SJCRH30 (cell line): ENCODE measurements at regions not wholly inside any gene's neighbourhood (a gene's known extent, or its start where the extent isn't known, plus 50 kb on each side); places are given as distances from the start of the nearest gene placed in this dataset.

Source experiments
- DNase-seq, 2 experiments: peaks; one replicate each; pipeline ENCODE4 v3.0.0-alpha.2; 2015 to 2020
- H3K27ac ChIP-seq: fragments of 250-450 bp; sonication (Bioruptor Pico); 2 replicates; pipeline ENCODE4 v1.5.1; 2020; ENCODE audit warnings: mild to moderate bottlenecking, moderate library complexity
- H3K27me3 ChIP-seq: fragments of 250-450 bp; sonication (Bioruptor Pico); 2 replicates; pipeline ENCODE4 v1.5.1; 2020; ENCODE audit warnings: mild to moderate bottlenecking, moderate library complexity
- H3K36me3 ChIP-seq: fragments of 250-450 bp; sonication (Bioruptor Pico); 2 replicates; pipeline ENCODE4 v1.5.1; 2020; ENCODE audit warnings: mild to moderate bottlenecking, moderate library complexity
- H3K4me1 ChIP-seq: fragments of 250-450 bp; sonication (Bioruptor Pico); 2 replicates; pipeline ENCODE4 v1.5.1; 2020; ENCODE audit warnings: mild to moderate bottlenecking, moderate library complexity
- H3K4me3 ChIP-seq: fragments of 250-450 bp; sonication (Bioruptor Pico); 2 replicates; pipeline ENCODE4 v1.5.1; 2020; ENCODE audit warnings: mild to moderate bottlenecking, moderate library complexity
- H3K9me3 ChIP-seq: fragments of 250-450 bp; sonication (Bioruptor Pico); replicated peaks from 2 replicates; pipeline ENCODE4 v1.5.1; 2020; ENCODE audit warnings: mild to moderate bottlenecking, moderate library complexity

- Histone ChIP-seq H3K27me3 (no peaks in the 10 kb centered on the region), H3K4me3 (no peak overlapping the region), H3K27ac (no peak overlapping the region), H3K36me3 (no peaks in the 10 kb centered on the region), H3K9me3 (no peaks in the 10 kb centered on the region; the same call in 1 of the 2 replicates), H3K4me1 (peaks cover 16% of the 10 kb centered on the region; the same call in 1 of the 2 replicates)
- no peak for DNase-seq
Observed at GRCh38 chr2:12948231-12948960, 231.7 kb downstream of the TRIB2 start.

GRCh38 chr2:12948961-12949353, 232.2 kb downstream of the TRIB2 start:
- Histone ChIP-seq H3K27me3 (no peaks in the 10 kb centered on the region), H3K4me1 (peaks cover 16% of the 10 kb centered on the region; the same call in 1 of the 2 replicates), H3K9me3 (no peaks in the 10 kb centered on the region; the same call in 1 of the 2 replicates), H3K36me3 (no peaks in the 10 kb centered on the region), H3K27ac (no peak overlapping the region), H3K4me3 (no peak overlapping the region)
- DNase-seq = no peak

GRCh38 chr2:12949406-12949805, 232.7 kb downstream of the TRIB2 start:
- Histone ChIP-seq H3K4me1 (peaks cover 16% of the 10 kb centered on the region; the same call in 1 of the 2 replicates), H3K9me3 (no peaks in the 10 kb centered on the region; the same call in 1 of the 2 replicates), H3K27me3 (no peaks in the 10 kb centered on the region), H3K27ac (no peak overlapping the region), H3K36me3 (no peaks in the 10 kb centered on the region), H3K4me3 (no peak overlapping the region)
- DNase-seq = no peak

- no peak for DNase-seq
- H3K4me1 ChIP-seq = peaks cover 16% of the 10 kb centered on the region; the same call in 1 of the 2 replicates
- no peaks in the 10 kb centered on the region; the same call in 1 of the 2 replicates for H3K9me3 ChIP-seq
- H3K4me3 ChIP-seq = no peak overlapping the region
- no peaks in the 10 kb centered on the region for H3K36me3 ChIP-seq
- no peak overlapping the region for H3K27ac ChIP-seq
- no peaks in the 10 kb centered on the region for H3K27me3 ChIP-seq
Observed at GRCh38 chr2:12950174-12950573, 233.4 kb downstream of the TRIB2 start.

GRCh38 chr2:12950957-12951656, 234.4 kb downstream of the TRIB2 start:
- Histone ChIP-seq H3K36me3 (no peaks in the 10 kb centered on the region), H3K4me1 (peaks cover 20% of the 10 kb centered on the region; the same call in 1 of the 2 replicates), H3K27me3 (no peaks in the 10 kb centered on the region), H3K27ac (no peak overlapping the region; the same call in 1 of the 2 replicates), H3K9me3 (no peaks in the 10 kb centered on the region; the same call in 1 of the 2 replicates), H3K4me3 (no peak overlapping the region)
- DNase-seq = no peak

GRCh38 chr2:12951657-12951973, 234.9 kb downstream of the TRIB2 start:
- Histone ChIP-seq H3K4me3 (no peak overlapping the region), H3K4me1 (peaks cover 20% of the 10 kb centered on the region; the same call in 1 of the 2 replicates), H3K27me3 (no peaks in the 10 kb centered on the region), H3K27ac (no peak overlapping the region; the same call in 1 of the 2 replicates), H3K36me3 (no peaks in the 10 kb centered on the region), H3K9me3 (no peaks in the 10 kb centered on the region; the same call in 1 of the 2 replicates)
- DNase-seq = no peak

- Histone ChIP-seq H3K4me3 (no peak overlapping the region), H3K9me3 (no peaks in the 10 kb centered on the region; the same call in 1 of the 2 replicates), H3K27ac (no peak overlapping the region), H3K4me1 (peaks cover 23% of the 10 kb centered on the region; the same call in 1 of the 2 replicates), H3K27me3 (no peaks in the 10 kb centered on the region), H3K36me3 (no peaks in the 10 kb centered on the region)
- no peak for DNase-seq
Observed at GRCh38 chr2:12953596-12953995, 236.9 kb downstream of the TRIB2 start.

GRCh38 chr2:12955864-12956263, 239.1 kb downstream of the TRIB2 start:
- H3K27me3 ChIP-seq = no peaks in the 10 kb centered on the region
- H3K9me3 ChIP-seq = no peaks in the 10 kb centered on the region; the same call in 1 of the 2 replicates

GRCh38 chr2:12957251-12957650, 240.5 kb downstream of the TRIB2 start:
- Histone ChIP-seq H3K9me3 (no peaks in the 10 kb centered on the region; the same call in 1 of the 2 replicates), H3K27me3 (no peaks in the 10 kb centered on the region), H3K36me3 (no peaks in the 10 kb centered on the region), H3K4me1 (peaks cover 11% of the 10 kb centered on the region), H3K27ac (no peak overlapping the region), H3K4me3 (no peak overlapping the region)
- DNase-seq = peak in 1 of 2 experiments; percentile 53

More at GRCh38 chr2:12955864-12956263, 239.1 kb downstream of the TRIB2 start:
- no peak overlapping the region for H3K27ac ChIP-seq
- DNase-seq = no peak
- no peak overlapping the region for H3K4me3 ChIP-seq
- H3K36me3 ChIP-seq = no peaks in the 10 kb centered on the region
- H3K4me1 ChIP-seq = peaks cover 19% of the 10 kb centered on the region; the same call in 1 of the 2 replicates

GRCh38 chr2:12959935-12960334, 243.2 kb downstream of the TRIB2 start:
- no peak for DNase-seq
- H3K9me3 ChIP-seq = no peaks in the 10 kb centered on the region
- H3K27me3 ChIP-seq = no peaks in the 10 kb centered on the region
- peaks cover 18% of the 10 kb centered on the region for H3K4me1 ChIP-seq
- H3K36me3 ChIP-seq = no peaks in the 10 kb centered on the region
- H3K27ac ChIP-seq = no peak overlapping the region
- no peak overlapping the region for H3K4me3 ChIP-seq

- DNase-seq = no peak
- Histone ChIP-seq H3K9me3 (no peaks in the 10 kb centered on the region), H3K27ac (no peak overlapping the region), H3K4me3 (no peak overlapping the region), H3K36me3 (no peaks in the 10 kb centered on the region), H3K27me3 (no peaks in the 10 kb centered on the region), H3K4me1 (peaks cover 25% of the 10 kb centered on the region)
Observed at GRCh38 chr2:12960671-12961070, 243.9 kb downstream of the TRIB2 start.

GRCh38 chr2:12964904-12965539, 248.3 kb downstream of the TRIB2 start:
- H3K27me3 ChIP-seq = no peaks in the 10 kb centered on the region
- peaks cover 25% of the 10 kb centered on the region for H3K4me1 ChIP-seq
- H3K27ac ChIP-seq = peak overlapping the region; percentile 53
- no peaks in the 10 kb centered on the region for H3K36me3 ChIP-seq
- H3K4me3 ChIP-seq = peak overlapping the region; percentile 14; the same call in 1 of the 2 replicates
- peak; percentile 57 to 73 for DNase-seq
- H3K9me3 ChIP-seq = no peaks in the 10 kb centered on the region

- no peaks in the 10 kb centered on the region for H3K9me3 ChIP-seq
- H3K36me3 ChIP-seq = no peaks in the 10 kb centered on the region
- H3K27ac ChIP-seq = peak overlapping the region; percentile 53
- H3K27me3 ChIP-seq = no peaks in the 10 kb centered on the region
- H3K4me3 ChIP-seq = peak overlapping the region; percentile 14; the same call in 1 of the 2 replicates
- peaks cover 25% of the 10 kb centered on the region for H3K4me1 ChIP-seq
- peak; percentile 24 to 79 for DNase-seq
Observed at GRCh38 chr2:12965540-12966269, 249.0 kb downstream of the TRIB2 start.

- no peaks in the 10 kb centered on the region for H3K36me3 ChIP-seq
- DNase-seq = no peak
- H3K4me1 ChIP-seq = peaks cover 20% of the 10 kb centered on the region
- no peak overlapping the region for H3K4me3 ChIP-seq
- H3K9me3 ChIP-seq = no peaks in the 10 kb centered on the region
- no peaks in the 10 kb centered on the region for H3K27me3 ChIP-seq
- H3K27ac ChIP-seq = no peak overlapping the region
Observed at GRCh38 chr2:12967804-12968203, 251.1 kb downstream of the TRIB2 start.
